GM06990 (cell line): ENCODE measurements at regions not wholly inside any gene's neighbourhood (a gene's known extent, or its start where the extent isn't known, plus 50 kb on each side); places are given as distances from the start of the nearest gene placed in this dataset.

Experiments used
- DNase-seq: peaks from one replicate; pipeline ENCODE4 v3.0.0-alpha.2; 2011; ENCODE audit not compliant: insufficient read length; ENCODE audit errors: extremely low read depth
- H3K27me3 ChIP-seq: replicated peaks from 2 replicates; pipeline ENCODE4 v1.6.0; 2011; ENCODE audit warnings: low read length; ENCODE audit not compliant: control insufficient read depth, insufficient read depth
- H3K36me3 ChIP-seq: 2 replicates; pipeline ENCODE4 v1.5.1; 2011; ENCODE audit warnings: low read length; ENCODE audit not compliant: control insufficient read depth, insufficient read depth
- H3K4me3 ChIP-seq: replicated peaks from 2 replicates; pipeline ENCODE4 v1.5.1; 2011; ENCODE audit warnings: low read depth, mild to moderate bottlenecking, control low read depth, low read length
- CTCF ChIP-seq: IDR thresholded peaks from 2 replicates; pipeline ENCODE4 v1.5.1; 2011; ENCODE audit warnings: low read length, control low read depth, mild to moderate bottlenecking, inconsistent platforms; ENCODE audit not compliant: insufficient read depth, poor library complexity, severe bottlenecking

DNA sequence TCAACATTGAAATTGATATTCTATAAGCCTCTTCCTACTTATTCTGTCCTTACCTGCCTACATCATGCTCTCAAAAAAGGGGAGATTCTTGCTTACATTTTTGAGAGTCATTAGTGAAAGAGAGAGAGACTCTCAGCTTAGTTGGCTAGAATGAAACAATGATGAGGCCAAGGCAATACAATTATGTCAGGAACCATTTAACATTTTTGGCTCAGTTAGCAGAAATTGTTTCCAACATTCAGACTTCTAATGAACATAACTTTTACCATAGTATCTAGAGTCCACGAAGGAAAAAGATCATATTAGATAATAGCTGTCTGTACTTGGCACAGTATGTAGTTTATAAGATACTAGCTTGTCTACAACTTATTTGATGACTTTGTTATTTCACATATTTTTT, 263.7 kb upstream of the ARX start:
- no peak for DNase-seq
- no peak overlapping the region for H3K4me3 ChIP-seq
- H3K36me3 ChIP-seq: no peaks in the 10 kb centered on the region
- H3K27me3 ChIP-seq: no peaks in the 10 kb centered on the region
- TF ChIP-seq CTCF: no peak

DNA sequence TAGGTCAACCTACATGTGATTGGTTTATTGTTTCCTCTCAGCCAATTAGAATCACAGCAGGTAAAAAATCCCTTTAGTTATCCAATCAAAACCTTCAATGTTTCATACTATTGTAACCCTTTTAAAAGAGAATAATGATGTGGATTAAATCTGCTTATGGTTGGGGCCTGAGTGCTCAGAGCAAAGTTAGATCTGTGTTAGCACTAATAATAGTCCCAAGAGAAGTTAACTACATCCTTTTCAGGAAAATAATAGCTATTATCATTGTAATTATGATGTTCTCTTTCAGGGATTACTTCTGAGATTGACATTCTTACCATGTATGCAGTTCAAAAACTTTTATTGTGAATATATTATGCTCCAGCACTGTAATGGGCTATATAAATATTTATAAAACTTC, 262.6 kb upstream of the ARX start:
- no peak for TF ChIP-seq CTCF
- Histone ChIP-seq H3K4me3 (no peak overlapping the region), H3K36me3 (no peaks in the 10 kb centered on the region), H3K27me3 (no peaks in the 10 kb centered on the region)
- DNase-seq: no peak

DNA sequence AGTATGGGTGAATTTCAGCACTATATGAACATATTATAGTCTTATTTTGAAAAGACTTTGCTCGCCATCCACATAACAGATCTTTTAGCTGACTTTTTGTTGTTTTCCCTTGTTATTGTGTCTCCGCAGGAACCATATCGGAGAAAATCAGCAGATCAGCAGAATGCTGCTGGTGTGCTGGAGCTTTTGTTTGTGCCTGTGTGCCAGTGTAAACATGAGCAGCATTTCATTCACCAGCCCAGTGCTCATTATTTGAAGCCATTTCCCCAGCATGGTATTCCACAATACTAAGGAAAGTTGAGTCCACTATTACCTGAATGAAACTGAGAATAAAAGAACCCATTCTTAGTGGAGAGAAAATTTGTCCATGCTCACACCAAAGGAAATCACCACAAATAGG, 261.8 kb upstream of the ARX start:
- H3K4me3 ChIP-seq: no peak overlapping the region
- DNase-seq: no peak
- H3K27me3 ChIP-seq: no peaks in the 10 kb centered on the region
- H3K36me3 ChIP-seq: no peaks in the 10 kb centered on the region
- no peak for TF ChIP-seq CTCF

- no peak for DNase-seq
- Histone ChIP-seq H3K36me3 (no peaks in the 10 kb centered on the region), H3K27me3 (no peaks in the 10 kb centered on the region), H3K4me3 (no peak overlapping the region)
- TF ChIP-seq CTCF: no peak
Measured at GRCh38 chrX:25275159-25275558, 259.4 kb upstream of the ARX start.

- H3K4me3 ChIP-seq: no peak overlapping the region
- H3K27me3 ChIP-seq: no peaks in the 10 kb centered on the region
- no peak for DNase-seq
- no peaks in the 10 kb centered on the region for H3K36me3 ChIP-seq
- no peak for TF ChIP-seq CTCF
Measured at GRCh38 chrX:25241461-25241860, 225.7 kb upstream of the ARX start.

GRCh38 chrX:25226151-25226550, 210.4 kb upstream of the ARX start:
- DNase-seq: no peak
- TF ChIP-seq CTCF: no peak
- H3K4me3 ChIP-seq: no peak overlapping the region
- no peaks in the 10 kb centered on the region for H3K27me3 ChIP-seq
- no peaks in the 10 kb centered on the region for H3K36me3 ChIP-seq
